ENCODE measurements at regions not wholly inside any gene's neighbourhood (a gene's known extent, or its start where the extent isn't known, plus 50 kb on each side); places are given as distances from the start of the nearest gene placed in this dataset.

DNA sequence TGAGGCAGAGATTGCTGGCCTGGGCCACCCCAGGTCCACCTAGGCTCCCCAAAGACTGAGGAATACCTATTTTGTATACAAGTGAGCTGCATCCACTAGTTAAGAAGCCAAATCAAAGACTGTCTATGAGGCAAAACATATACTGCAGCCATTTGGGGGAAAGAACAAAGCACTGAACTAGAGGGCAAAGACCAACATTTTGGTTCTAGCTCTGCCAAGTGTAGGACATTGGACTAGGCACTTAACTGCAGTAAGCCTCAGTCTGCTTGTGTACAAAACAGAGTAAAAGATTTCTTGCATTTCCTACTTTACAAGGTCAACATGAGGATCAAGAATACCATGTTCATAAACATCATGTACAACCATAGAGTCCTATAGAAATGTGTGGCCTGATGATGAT, 94.8 kb upstream of the CYP1B1 start:
- FAIRE-seq = no peak

DNA sequence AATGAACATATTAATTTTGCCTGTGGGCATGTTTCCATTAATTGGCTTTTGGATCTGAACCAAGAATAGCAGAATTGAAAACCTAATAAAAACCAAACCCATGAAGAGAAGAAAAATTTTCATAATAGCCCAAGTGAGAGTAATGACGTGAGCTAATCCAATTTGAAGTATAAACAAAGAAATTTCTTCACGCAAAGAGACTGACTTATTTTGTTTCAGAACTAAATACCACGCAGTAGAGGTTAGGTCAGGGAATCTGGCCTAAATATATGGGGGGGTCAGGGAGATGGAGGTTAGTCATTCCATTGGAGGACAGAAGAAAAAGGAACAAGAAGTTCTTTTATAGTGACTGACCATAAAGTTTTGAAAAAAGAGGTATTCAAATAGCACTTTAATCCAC, 94.1 kb upstream of the CYP1B1 start:
- FAIRE-seq = no peak

DNA sequence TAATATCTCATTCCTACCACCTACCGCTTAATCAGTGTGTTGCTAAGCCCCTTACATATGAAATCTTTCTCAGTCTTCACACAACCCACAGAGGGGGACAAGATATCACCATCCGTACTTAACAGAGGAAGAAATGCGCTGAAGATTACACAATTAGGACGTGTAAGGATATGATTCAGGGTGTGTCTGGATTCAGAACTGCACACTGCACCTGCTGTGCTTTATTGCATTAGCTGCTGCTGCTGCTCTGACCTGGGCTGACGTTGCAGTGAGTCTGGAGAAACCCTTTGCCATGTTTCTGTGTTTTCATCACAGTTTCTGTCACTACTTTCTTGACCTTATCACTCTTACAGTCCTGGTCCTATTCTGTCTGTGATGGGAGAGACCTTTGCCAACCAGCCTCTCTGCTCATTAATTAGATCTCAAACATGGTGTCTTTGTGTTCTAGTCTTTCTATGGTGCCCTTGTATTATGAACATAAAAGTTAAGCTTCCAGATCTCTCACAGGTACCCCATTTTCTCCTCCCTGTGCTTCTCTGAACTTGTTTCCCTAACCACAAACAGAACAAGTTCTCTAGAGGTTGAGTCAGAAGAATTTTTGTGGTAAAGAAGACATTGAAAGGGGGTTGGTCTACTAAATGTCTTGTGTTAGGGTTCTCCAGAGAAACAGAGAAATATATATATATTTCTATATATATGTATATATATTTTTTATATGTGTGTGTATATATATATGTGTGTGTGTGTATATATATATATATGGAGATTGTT, 92.9 kb upstream of the CYP1B1 start:
- FAIRE-seq = no peak

DNA sequence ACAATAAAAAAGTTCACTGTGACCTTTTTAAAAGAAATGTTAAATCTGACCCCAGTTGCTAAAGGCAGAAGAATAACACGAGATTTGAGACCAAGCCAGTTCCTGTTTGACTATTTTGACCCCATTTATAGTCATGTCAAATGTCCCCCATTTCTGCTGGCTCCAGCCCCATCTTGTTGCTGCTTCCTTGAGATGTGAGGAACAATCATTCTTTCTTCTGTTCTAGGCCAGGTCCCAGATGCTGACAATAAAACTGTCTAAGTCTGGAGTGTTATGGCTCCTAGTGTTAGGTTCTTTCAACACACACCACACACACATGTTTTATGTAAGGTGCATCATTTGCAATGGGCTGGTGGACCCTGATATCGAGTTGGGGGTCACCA, 92.0 kb upstream of the CYP1B1 start:
- FAIRE-seq = peak; percentile 89

DNA sequence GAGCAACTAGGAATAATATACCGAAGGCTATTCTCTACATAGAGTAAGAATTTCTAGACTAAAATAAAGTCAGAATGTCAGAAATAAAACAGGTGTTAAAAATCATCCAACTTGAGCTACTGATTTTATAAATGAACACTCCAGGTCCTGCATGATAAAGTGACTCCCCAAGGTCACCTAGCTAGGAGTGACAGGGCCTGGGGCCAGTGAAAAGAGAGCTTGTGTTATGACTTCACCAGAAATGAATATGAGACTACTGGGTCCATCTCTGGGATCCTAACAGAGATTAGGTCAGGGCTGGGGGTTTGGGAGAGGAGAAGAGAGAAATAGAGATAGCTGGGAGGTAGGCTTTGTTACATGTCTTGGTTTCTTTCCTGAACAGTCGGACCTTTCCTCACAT, 89.7 kb upstream of the CYP1B1 start:
- FAIRE-seq = no peak

DNA sequence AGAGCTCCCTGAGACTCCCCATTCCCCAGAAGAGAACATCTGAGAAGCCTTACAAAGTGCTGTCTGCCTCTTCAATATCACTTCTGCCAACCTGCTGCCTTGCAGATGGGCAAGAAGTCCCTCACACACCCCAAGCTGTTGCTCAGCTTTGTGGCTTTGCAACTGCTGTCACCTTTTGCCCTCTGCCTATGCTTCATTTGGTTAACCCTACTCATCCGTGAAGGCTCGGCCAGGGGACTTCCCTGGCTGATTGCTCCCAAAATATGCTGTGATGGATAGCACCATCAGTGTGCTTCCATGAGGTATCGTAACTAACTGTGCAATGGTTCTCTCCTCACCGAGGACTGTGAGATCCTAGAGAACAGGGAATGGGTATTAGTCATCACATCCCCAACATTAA, 88.9 kb upstream of the CYP1B1 start:
- no peak for FAIRE-seq

DNA sequence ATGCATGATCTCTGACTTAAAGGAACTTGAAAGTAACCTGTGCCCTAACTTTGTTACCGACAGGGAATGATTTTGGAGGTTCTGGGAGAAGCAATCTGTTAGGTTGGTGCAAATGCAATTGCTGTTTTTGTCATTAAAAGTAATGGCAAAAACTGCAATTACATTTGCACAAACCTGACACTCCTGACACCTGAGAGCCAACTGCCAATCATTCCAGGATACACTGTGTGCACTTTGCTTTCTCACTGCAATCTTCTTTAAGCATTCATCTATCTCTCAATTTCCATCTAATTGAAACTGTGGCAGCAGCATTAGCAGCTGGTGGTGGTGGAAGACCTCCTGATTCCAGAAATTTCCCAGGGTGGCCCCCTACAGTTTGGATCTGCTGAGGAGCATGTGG, 87.6 kb upstream of the CYP1B1 start:
- no peak for FAIRE-seq

DNA sequence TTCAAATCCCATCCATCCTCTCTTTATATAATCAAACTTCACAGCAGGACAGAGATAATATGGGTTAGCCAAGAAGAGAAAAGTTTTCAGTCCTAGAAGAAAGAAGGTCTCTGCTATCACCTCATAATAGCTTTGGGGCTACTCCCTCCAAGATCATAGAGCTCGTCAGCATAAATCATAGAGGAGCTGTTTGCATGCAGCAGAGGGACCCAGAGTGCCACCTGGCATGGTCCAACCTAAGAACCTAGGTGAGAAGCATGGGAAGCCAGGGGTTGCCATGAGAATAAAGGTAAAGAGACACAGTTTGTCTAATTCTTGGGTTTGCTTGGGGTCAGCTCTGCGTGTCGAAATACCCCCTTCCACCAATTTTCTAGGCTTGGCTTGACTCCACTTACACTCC, 87.1 kb upstream of the CYP1B1 start:
- no peak for FAIRE-seq

DNA sequence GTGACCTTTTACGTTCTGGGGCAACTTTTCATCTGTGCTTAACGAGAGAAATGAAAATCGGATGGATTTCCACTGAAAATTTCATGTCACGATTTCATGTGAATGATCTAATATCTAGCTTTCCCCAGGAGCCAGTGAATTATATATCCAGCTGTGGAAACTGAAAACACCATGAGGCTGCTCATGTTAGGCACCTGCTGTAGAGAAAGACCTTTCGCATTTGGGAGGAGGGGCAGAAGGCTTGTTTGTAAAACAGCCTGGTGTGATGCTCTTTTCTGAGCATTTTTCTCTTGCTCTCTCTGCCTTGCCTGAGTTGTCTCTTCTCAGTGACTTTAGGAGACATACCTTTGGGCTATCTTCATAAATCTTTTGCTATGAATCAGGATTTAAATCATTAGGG, 84.6 kb upstream of the CYP1B1 start:
- FAIRE-seq = no peak

DNA sequence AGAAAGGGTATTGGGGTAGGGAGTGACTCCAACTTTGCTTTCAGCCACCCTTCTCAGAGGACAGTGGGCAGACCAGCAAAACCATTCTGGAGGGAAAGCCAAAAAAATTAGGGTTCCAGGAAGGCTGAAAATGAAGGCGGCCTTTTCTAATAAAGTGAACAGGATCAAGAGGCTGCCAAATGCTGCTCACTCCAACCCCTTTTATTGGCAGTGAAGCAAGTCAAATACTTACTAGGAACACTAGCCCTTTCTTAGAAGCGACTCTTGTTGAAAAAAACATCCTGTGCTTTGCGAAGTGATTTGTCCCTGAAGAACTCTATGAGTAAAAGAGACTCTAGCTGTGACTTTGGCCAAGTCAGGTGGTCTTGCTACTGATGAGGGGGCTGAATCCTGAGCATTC, 83.6 kb upstream of the CYP1B1 start:
- no peak for FAIRE-seq

DNA sequence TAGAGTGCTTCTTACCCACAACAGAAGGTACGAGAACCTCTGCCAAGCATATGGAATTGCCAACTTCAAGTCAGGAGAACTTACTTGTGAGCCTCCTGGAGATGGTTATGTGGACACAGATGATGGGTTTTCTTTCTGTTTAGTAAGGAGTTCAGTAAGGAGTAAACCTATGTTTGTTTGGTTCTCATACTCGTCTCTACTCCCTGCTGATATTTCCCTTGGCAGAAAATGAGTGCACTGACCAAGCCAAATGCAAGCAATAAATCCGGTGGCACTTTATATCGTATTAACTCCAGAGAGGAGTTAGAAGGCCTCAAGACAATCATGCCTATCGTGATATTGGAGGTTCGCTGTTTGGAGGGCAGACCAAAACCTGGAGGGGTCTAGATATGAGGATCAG, 83.2 kb upstream of the CYP1B1 start:
- FAIRE-seq = no peak

DNA sequence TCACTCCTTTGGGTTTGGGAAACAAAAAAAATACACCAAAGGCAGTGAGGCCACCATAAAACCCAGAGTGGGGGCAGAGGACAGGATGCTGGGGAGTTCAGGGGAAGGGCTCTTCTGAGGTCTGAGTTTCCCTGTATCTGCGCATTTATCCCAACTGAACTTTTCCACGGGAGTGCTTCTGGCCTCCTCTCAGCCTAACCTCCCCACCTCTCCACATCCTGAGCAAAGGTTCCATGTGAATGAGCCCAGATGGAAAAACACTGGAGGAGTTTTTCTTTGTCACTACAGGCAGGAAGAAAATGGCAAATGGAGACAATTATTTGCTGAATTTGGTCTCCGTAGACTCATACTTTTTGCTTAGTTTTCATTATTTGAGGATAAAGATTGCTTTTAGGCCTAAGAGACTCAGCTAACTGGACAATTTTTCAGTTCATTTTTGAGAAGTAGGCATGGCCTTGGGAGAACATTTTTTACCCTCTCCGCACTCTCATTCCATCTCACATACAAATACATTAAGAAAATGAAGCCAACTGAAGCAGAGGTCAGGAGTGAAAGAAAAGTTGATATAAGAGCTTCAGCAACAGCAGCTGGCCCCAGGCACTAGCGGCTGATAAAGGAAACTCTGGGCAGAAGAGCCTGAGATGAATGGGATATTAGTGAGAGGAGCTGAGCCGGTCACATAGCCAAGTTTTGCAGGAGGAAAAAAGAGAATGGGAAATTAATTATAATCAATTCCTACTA, 82.6 kb upstream of the CYP1B1 start:
- FAIRE-seq = no peak

DNA sequence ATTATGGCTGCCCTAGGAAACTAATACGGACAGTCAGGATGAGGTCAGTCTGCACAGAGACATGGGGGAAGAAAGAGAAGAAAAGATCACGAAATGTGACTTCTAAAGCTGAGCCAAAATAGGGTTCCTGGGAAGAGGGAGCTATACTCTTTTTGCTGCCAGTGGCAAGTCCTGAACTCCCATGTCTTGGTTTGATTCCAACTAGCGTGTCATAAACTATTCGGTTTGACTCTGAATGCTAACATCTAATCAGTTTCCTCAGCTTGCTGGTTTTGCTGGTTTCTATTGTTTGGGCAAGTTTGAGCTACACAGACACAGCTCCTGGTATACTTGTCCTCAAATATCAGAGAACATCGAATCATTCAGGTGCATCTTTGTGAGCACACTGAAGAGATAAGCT, 80.5 kb upstream of the CYP1B1 start:
- FAIRE-seq = no peak

DNA sequence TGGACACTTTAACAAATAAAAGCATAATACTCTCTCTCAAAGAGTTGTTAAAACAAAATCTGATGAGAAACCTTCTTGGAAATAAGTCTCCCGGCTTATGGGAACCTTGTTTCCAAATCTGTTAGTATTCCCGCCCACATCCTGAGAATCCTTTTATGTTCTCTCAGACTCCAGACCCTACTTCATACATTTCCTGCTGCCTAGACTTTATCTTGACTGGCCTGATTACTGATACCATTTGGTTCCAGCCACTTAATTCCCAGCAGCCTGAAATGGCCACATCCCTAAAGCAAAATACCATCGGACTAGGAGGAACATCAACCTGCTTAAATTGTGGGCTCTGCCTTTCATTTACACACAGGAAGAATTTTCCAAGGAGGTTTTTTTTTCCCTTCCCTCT, 79.1 kb upstream of the CYP1B1 start:
- no peak for FAIRE-seq

DNA sequence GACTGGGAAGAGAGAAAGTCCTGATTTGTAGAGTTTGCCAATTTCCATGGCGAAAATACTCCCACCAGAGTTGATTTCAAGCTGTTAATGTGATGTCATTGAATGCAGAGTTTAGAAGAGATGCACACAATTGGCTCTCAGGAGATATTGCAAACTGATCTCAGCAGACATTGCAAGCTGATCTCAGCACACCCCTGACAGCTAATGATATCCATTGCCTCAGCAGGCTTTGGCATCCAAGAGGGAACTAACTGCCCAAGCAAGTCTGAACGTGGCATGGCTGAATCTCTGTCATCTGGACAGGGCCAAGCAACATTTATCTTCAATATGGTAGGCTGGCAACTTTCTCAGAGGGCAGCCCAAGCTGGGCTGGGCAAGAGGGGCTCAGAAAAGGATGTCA, 78.4 kb upstream of the CYP1B1 start:
- FAIRE-seq = no peak

DNA sequence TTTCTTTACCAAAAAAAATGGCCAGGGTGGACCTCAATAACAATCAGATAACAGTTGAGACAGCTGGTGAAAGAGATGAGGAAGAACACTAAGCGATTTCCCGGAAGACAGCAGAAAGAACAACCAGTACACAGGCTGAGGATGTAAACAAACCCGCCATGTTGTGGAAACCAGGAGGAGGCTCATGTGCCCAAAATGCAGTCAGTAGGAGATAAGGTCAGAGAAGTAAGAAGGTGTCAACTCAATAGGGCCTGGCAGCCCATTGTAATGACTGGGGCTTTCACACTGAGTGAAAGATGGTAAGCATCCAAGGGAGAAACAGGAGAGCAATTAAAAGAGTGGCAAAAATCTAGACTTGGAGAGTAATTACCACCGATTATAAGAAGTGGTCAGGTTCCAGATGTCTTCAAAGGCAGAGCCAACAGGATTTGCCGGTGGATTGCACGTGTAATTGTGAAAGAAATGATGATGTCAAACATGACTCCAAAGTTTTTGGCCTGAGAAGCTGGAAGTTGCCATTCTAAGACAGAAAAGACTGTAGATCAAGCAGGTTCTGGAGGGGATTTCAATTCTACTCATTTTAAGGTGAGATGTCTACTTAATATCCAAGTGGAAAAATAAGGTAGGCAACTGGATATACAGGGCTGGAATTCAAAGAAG, 77.7 kb upstream of the CYP1B1 start:
- no peak for FAIRE-seq

DNA sequence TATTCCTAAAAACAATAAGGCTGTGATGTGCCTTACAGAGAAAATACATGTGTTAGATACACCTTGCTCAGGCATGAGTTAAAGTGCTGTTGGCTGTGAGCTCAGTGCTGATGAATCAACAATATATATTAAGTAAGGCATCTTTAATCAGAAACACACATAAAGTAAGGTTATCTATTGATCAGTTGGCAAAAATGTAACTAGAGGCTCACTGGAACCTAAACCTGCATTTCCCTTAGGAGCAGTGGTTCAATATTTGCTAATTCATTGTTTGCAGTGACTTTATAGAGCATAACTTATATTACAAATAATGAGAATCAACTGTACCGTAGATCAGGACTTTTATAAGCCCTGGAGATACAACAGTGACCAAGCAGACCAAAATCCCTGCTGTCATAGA, 77.0 kb upstream of the CYP1B1 start:
- no peak for FAIRE-seq

DNA sequence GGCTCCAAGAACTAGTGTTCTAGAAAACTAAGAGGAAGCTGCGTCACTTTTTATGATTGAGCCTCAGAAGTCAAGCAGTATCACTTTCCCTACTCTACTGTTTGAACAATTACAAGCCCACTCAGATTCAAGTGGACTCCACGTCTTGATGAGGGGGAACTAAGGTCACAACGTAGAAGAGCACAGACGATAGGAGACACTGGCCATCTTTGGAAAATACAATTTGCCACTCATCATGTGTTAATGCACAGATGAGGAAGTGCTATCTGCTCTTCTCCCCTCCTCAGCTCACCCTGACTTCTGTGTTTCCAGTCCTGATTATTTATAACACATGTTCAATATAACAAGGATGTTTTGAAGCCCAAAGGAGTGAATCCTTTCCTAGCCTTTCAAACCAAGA, 76.1 kb upstream of the CYP1B1 start:
- no peak for FAIRE-seq

DNA sequence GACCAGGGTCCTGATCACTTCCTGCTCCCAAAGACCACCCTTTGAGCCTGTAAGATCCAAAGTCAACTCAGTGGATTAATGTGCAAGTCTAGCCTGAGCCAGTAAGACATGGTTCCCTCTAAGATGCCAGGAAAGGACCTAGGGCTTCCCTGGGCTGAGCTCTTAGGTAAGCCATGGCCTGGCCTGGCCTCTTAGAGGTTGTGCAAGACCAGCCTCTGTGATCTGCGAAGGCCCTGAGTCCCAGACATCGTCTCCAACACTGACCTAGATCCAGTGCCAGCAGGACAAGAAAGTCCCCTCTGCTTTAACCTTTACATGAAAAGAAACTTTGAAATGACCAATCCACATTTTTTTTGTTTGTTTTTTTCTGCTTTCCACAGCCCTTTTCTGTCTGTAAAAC, 73.6 kb upstream of the CYP1B1 start:
- no peak for FAIRE-seq

DNA sequence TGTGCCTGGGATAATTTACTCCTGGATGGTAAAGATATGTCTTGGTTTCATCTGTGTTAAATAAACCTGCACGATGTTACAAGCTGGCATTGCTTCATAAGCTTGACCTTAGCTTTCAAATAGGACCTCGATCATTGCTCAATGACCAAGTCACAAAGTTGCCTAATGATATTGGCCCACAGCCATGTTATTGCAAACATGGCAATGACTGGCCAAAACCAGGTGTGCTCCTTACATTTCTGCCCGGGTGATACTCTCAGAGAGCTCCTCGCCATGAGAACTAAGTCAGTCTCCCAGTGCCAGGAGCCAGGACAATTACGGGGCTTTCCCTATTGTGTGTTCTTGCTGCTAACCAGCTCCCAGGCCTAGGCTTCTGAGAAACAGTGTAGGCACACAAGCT, 72.5 kb upstream of the CYP1B1 start:
- FAIRE-seq = no peak

DNA sequence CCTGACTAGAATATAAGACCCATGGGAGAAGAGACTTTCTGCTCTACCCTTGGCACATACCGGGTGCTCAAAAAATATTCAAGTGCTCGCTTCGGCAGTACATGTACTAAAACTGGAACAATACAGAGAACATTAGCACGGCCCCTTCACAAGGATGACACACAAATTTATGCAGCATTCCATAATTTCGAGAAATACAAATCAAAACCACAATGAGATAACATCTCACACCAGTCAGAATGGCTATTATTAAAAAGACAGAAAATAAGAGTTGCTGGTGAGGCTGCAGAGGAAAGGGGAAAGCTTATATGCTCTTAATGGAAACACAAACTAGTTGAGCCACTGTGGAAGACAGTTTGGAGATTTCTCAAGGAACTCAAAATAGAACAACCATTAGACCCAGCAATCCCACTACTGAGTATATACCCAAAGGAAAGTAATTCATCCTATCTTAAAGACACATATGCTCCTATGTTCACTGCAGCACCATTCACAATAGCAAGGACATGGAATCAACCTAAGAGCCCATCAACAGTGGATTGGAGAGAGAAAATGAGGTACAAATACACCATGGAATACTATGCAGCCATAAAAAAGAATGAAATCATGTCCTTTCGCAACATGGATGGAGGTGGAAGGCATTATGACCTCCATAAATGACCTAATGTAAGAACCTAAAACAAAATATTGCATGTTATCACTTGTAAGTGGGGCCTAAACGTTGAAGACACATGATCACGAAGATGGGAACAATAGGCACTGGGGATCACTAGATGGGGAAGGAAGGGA, 71.6 kb upstream of the CYP1B1 start:
- FAIRE-seq = no peak

DNA sequence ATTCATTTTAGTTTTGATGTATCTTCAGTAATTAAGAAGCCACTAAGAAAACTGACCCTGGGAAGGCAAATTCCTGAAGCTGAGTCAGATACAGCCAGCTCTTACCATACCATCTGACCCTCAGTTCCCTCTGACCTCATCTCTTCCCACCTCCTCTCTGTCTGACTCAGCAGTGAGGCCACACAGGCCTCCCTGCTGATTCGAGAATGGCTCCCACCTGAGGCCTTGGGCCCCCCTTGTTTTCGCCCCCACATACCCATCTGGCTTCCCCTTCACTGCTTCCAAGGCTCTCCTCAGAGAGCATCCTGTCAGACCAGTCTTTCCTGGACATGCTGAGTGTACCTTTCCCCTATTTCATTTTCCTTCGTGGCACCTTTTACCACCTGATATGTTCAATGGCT, 71.0 kb upstream of the CYP1B1 start:
- no peak for FAIRE-seq

DNA sequence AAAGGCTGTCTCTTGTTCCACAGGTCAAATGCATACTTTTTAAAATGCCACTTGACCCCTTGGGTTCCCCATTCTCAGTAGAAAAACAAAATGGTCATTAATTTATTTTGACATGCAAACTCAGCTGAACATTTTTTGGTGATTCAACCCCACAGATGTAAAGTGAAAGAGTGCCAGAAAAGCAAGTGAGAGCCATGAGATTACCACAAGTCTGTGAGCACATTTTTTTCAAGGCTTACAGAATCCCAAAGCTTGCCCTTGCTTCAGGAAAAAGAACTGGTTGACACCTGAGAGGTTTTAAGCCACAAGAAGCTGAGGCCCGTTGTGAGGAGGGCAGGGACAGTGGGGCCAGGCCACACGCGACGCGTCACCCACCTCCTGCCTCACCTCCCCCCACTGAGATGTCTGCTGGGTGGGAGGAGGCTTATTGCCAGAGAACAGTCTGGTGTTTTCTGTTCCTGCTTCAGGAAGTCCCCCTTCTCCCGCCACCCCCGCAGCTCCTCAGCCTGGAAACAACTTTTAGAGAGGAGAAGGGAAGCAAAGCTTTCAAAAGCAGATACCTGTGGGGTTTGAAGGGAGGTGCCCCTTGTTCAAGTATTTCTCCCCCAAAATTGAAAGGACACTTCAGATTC, 70.4 kb upstream of the CYP1B1 start:
- FAIRE-seq = peak; percentile 70
